HG02571 (cell line): ENCODE measurements at regions not wholly inside any gene's neighbourhood (a gene's known extent, or its start where the extent isn't known, plus 50 kb on each side); places are given as distances from the start of the nearest gene placed in this dataset.
A peak's percentile ranks its signal among the peaks of the same experiment; 100 is the strongest.
"Not testable (repeated sequence)": the region's sequence is repeated elsewhere in the genome, so short reads cannot be mapped to it uniquely, and the experiment has no call there.

ENCODE experiments used
- ATAC-seq: cut with Tn5 transposase; IDR thresholded peaks from one replicate; pipeline ENCODE4 v1.9.1; 2021; ENCODE audit warnings: mild to moderate bottlenecking, moderate library complexity; ENCODE audit not compliant: unreplicated experiment

GRCh38 chr1:67482733-67483482 is 52.7 kb upstream of the SERBP1 start:
- no peak for ATAC-seq

- ATAC-seq: no peak
Observed at GRCh38 chr1:67484492-67484891, 54.3 kb upstream of the SERBP1 start.

- no peak for ATAC-seq
Observed at GRCh38 chr1:67485046-67485811, 55.0 kb upstream of the SERBP1 start.

GRCh38 chr1:67489643-67490042 is 59.4 kb upstream of the SERBP1 start:
- ATAC-seq: no peak

GRCh38 chr1:67491280-67491679 is 61.1 kb upstream of the SERBP1 start:
- ATAC-seq: no peak

GRCh38 chr1:67493148-67493547 is 62.9 kb upstream of the SERBP1 start:
- ATAC-seq: no peak

GRCh38 chr1:67495327-67495726 is 65.1 kb upstream of the SERBP1 start:
- ATAC-seq: no peak

- ATAC-seq: no peak
Observed at GRCh38 chr1:67496329-67496728, 66.1 kb upstream of the SERBP1 start.

- ATAC-seq: peak; percentile 97
Observed at GRCh38 chr1:67500413-67500959, 70.3 kb upstream of the SERBP1 start.

- no peak for ATAC-seq
Observed at GRCh38 chr1:67503974-67504373, 73.8 kb upstream of the SERBP1 start.

- not testable (repeated sequence) for ATAC-seq
Observed at GRCh38 chr1:67513392-67514294, 83.4 kb upstream of the SERBP1 start.

- no peak for ATAC-seq
Observed at GRCh38 chr1:67514300-67514699, 84.1 kb upstream of the SERBP1 start.

GRCh38 chr1:67514786-67515185 is 84.6 kb upstream of the SERBP1 start:
- no peak for ATAC-seq

GRCh38 chr1:67515324-67516080 is 85.3 kb upstream of the SERBP1 start:
- no peak for ATAC-seq

GRCh38 chr1:67517046-67517445 is 86.8 kb upstream of the SERBP1 start:
- no peak for ATAC-seq

GRCh38 chr1:67522001-67522441 is 91.8 kb upstream of the SERBP1 start:
- ATAC-seq: no peak

GRCh38 chr1:67522793-67523192 is 92.6 kb upstream of the SERBP1 start:
- ATAC-seq: no peak

- ATAC-seq: no peak
Observed at GRCh38 chr1:67524143-67525052, 94.2 kb upstream of the SERBP1 start.
